Endothelial cell (in vitro differentiated cells): ENCODE measurements at regions not wholly inside any gene's neighbourhood (a gene's known extent, or its start where the extent isn't known, plus 50 kb on each side); places are given as distances from the start of the nearest gene placed in this dataset.

Experiments
- DNase-seq: peaks from one replicate; pipeline ENCODE4 v3.0.0; 2021; ENCODE audit warnings: low spot score
- H3K27ac Mint-ChIP-seq: one replicate; pipeline ENCODE4 v1.8.0; 2021; ENCODE audit warnings: mixed read lengths, inconsistent platforms; ENCODE audit not compliant: unreplicated experiment
- H3K27me3 Mint-ChIP-seq: one replicate; pipeline ENCODE4 v1.8.0; 2021; ENCODE audit warnings: mild to moderate bottlenecking, moderate library complexity, mixed read lengths, inconsistent platforms; ENCODE audit not compliant: unreplicated experiment
- H3K36me3 Mint-ChIP-seq: one replicate; pipeline ENCODE4 v1.8.0; 2021; ENCODE audit warnings: mild to moderate bottlenecking, low read depth, mixed read lengths, inconsistent platforms; ENCODE audit not compliant: unreplicated experiment
- H3K4me1 Mint-ChIP-seq: one replicate; pipeline ENCODE4 v1.8.0; 2021; ENCODE audit warnings: mild to moderate bottlenecking, mixed read lengths, inconsistent platforms; ENCODE audit not compliant: unreplicated experiment
- H3K4me3 Mint-ChIP-seq: one replicate; pipeline ENCODE4 v1.8.0; 2021; ENCODE audit warnings: mild to moderate bottlenecking, mixed read lengths, inconsistent platforms; ENCODE audit not compliant: unreplicated experiment
- H3K9me3 Mint-ChIP-seq: one replicate; pipeline ENCODE4 v1.8.0; 2021; ENCODE audit warnings: mixed read lengths, inconsistent platforms; ENCODE audit not compliant: unreplicated experiment
- TF ChIP-seq, protein P1 (sequence below): fragments of 200-600 bp; sonication (generic); IDR thresholded peaks from one replicate; pipeline ENCODE4 v1.5.0; 2021; ENCODE audit warnings: antibody characterized with exemption; ENCODE audit not compliant: unreplicated experiment

DNA sequence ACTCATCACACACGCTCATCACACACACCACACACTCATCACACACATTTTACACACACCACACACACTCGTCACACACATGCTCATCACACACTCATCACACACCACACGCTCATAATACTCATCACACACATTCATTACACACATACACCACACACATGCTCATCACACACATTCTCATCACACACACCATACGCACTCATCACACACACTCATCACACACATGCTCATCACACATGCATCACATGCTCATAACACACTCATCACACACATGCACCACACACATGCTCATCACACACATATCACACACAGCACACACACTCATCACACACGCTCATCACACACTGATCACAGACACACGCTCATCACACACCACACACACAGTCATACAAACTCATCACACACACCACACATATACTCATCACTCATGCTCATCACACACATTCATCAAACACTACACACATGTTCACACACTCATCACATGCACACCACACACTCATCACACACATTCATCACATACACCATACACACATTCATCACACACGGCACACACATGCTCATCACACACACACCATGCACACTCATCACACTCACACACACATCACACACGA lies 247.1 kb upstream of the SGCG start:
- Mint-ChIP-seq H3K4me1 (no peaks in the 10 kb centered on the region), H3K27ac (no peak overlapping the region), H3K27me3 (peaks cover 2% of the 10 kb centered on the region), H3K4me3 (no peak overlapping the region), H3K36me3 (peaks cover 5% of the 10 kb centered on the region), H3K9me3 (no peaks in the 10 kb centered on the region)
- TF ChIP-seq, protein P1, sequence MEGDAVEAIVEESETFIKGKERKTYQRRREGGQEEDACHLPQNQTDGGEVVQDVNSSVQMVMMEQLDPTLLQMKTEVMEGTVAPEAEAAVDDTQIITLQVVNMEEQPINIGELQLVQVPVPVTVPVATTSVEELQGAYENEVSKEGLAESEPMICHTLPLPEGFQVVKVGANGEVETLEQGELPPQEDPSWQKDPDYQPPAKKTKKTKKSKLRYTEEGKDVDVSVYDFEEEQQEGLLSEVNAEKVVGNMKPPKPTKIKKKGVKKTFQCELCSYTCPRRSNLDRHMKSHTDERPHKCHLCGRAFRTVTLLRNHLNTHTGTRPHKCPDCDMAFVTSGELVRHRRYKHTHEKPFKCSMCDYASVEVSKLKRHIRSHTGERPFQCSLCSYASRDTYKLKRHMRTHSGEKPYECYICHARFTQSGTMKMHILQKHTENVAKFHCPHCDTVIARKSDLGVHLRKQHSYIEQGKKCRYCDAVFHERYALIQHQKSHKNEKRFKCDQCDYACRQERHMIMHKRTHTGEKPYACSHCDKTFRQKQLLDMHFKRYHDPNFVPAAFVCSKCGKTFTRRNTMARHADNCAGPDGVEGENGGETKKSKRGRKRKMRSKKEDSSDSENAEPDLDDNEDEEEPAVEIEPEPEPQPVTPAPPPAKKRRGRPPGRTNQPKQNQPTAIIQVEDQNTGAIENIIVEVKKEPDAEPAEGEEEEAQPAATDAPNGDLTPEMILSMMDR: no peak
- no peak for DNase-seq

DNA sequence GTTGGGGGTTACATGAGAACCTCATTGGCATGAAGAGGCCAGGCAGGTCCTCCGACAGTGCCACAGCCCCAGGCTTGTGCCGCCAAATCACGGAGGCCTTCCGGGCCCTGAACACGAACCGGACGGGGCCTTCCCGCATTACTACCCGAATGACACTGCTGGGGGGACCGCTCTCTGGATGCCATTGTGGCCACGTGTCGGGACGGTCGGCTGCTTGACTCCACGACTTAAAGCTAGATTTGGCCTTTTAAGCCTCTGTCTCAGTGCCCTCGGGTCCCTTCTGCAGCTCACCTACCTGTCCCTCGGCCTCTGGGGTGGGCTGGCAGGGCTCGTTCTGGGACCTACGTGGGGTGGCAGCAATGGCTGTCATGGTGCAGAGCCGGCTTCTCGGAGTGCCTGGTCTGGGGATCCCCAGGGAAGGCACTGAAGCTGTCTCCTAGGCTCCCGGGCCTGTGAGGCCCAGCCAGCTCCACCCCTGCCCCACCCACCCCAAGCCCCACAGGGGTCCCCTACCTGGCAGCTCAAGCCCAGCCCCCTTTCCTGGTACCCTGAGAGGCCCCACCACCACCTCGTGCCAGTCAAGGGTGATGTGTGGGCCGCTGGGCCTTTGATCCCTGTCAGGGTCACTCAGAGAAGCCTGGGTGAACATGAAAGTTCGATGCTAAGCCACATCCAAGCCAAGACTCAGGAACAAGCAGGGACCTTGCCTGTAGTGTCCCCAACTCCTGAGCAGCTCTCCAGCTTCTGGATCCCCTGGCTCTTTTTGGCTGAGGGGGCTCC lies 245.8 kb upstream of the SGCG start:
- TF ChIP-seq, protein P1: no peak
- Mint-ChIP-seq H3K27ac (no peak overlapping the region), H3K9me3 (no peaks in the 10 kb centered on the region), H3K4me3 (no peak overlapping the region), H3K36me3 (peaks cover 5% of the 10 kb centered on the region), H3K4me1 (no peaks in the 10 kb centered on the region), H3K27me3 (peaks cover 6% of the 10 kb centered on the region)
- no peak for DNase-seq

- Mint-ChIP-seq H3K36me3 (peaks cover 5% of the 10 kb centered on the region), H3K9me3 (no peaks in the 10 kb centered on the region), H3K27me3 (peaks cover 8% of the 10 kb centered on the region), H3K4me3 (no peak overlapping the region), H3K4me1 (no peaks in the 10 kb centered on the region), H3K27ac (no peak overlapping the region)
- no peak for DNase-seq
- TF ChIP-seq, protein P1: no peak
Measured at GRCh38 chr13:22936228-22936627, 244.6 kb upstream of the SGCG start.

DNA sequence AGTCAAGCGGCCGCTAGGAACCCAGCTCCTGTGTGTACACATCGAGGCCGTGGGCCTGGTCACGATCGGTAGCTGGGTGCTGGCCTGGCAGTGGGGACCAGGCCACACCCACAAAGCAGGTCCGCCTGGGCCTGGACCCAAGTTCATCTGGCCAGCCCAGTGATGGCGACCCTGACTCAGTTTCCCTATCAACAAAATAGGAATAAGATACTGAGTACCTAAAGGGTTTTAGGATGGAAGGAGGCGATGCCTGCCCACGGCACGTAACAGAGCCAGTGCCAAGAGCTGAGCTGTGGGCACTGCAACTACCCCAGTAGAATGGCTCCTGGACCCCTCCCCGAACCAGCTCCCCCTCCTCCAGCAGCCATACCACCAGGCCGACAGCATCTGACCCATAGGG lies 243.5 kb upstream of the SGCG start:
- peaks cover 8% of the 10 kb centered on the region for H3K27me3 Mint-ChIP-seq
- no peak for DNase-seq
- no peak overlapping the region for H3K27ac Mint-ChIP-seq
- TF ChIP-seq, protein P1: no peak
- no peaks in the 10 kb centered on the region for H3K9me3 Mint-ChIP-seq
- H3K4me3 Mint-ChIP-seq: no peak overlapping the region
- H3K4me1 Mint-ChIP-seq: no peaks in the 10 kb centered on the region
- H3K36me3 Mint-ChIP-seq: peaks cover 5% of the 10 kb centered on the region

DNA sequence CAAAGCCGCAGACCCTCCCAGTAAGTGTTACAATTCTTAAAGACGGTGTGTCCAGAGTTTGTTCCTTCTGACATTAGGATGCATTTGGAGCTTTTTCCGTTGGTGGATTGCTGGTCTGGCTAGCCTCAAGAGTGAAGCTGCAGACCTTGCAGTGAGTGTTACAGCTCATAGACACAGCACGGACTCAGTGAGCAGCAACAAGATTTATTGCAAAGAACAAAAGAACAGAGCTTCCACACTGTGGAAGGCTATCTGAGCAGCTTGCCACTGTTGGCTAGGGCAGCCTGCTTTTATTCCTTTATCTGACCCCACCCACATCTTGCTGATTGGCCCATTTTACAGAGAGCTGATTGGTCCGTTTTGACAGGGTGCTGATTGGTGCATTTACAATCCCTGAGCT lies 242.8 kb upstream of the SGCG start:
- H3K4me3 Mint-ChIP-seq: no peak overlapping the region
- TF ChIP-seq, protein P1: no peak
- peaks cover 6% of the 10 kb centered on the region for H3K27me3 Mint-ChIP-seq
- H3K27ac Mint-ChIP-seq: no peak overlapping the region
- H3K36me3 Mint-ChIP-seq: peaks cover 5% of the 10 kb centered on the region
- DNase-seq: no peak
- H3K4me1 Mint-ChIP-seq: no peaks in the 10 kb centered on the region
- no peaks in the 10 kb centered on the region for H3K9me3 Mint-ChIP-seq
